Nephron (organoid): ENCODE measurements at regions not wholly inside any gene's neighbourhood (a gene's known extent, or its start where the extent isn't known, plus 50 kb on each side); places are given as distances from the start of the nearest gene placed in this dataset.

Experiments
- H3K27ac Mint-ChIP-seq, 3 experiments: 2 replicates each; pipeline ENCODE4 v1.8.0; 2020; ENCODE audit warnings: mixed read lengths in 3 of 3, mild to moderate bottlenecking in 2 of 3, moderate library complexity in 1 of 3
- H3K27me3 Mint-ChIP-seq: 2 replicates; pipeline ENCODE4 v1.8.0; 2021; ENCODE audit warnings: low read depth, mild to moderate bottlenecking, moderate library complexity, mixed read lengths
- H3K36me3 Mint-ChIP-seq: 2 replicates; pipeline ENCODE4 v1.8.0; 2020; ENCODE audit warnings: low read depth, mixed read lengths
- H3K4me1 Mint-ChIP-seq: 2 replicates; pipeline ENCODE4 v1.8.0; 2020; ENCODE audit warnings: mixed read lengths
- H3K4me3 Mint-ChIP-seq, 3 experiments: 2 replicates each; pipeline ENCODE4 v1.8.0; 2020; ENCODE audit warnings: mild to moderate bottlenecking in 3 of 3, mixed read lengths in 3 of 3, moderate library complexity in 2 of 3
- H3K9me3 Mint-ChIP-seq: 2 replicates; pipeline ENCODE4 v1.8.0; 2020; ENCODE audit warnings: mixed read lengths
- CTCF ChIP-seq, 3 experiments: fragments of 200-600 bp; sonication (generic); IDR thresholded peaks; one replicate each; pipeline ENCODE4 v1.5.0; 2021; ENCODE audit warnings: antibody characterized with exemption in 3 of 3; ENCODE audit not compliant: unreplicated experiment in 3 of 3

DNA sequence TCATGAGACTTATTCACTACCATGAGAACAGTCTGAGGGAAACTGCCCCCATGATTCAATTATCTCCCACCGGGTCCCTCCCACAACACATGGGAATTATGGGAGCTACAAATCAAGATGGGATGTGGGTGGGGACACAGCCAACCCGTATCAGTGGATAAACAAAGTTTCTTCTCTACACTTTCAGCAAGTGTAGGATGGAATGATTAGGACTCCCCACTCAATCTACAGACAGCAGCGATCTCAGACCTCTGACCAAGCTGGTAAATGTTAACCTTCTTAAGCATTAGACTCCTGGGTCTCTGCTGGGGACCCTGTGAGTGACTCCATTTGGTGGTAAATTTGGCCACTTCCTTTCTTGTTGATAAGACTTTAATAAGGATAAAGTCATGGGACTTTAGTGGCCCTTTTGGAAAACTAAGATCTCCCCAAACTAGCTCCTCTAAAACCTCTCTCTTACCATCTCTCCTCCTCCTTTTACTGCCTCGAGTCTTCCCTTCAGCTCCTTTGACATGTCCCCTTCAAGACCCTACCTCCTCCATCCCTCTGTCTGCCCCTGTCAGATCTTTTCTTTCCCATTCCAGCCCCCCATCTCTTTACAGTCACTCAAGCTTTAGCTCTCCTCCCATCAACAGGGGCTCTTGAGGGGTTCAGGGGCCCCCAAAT lies 71.9 kb downstream of the MYL12B start:
- Mint-ChIP-seq H3K27me3 (no peaks in the 10 kb centered on the region), H3K4me3 (no peak overlapping the region), H3K36me3 (no peaks in the 10 kb centered on the region), H3K4me1 (peaks cover 8% of the 10 kb centered on the region), H3K9me3 (no peaks in the 10 kb centered on the region), H3K27ac (no peak overlapping the region)
- TF ChIP-seq CTCF (IDR thresholded peaks at IDR 0.05; ENCODE audit: unreplicated experiment in 3 of 3), result no peak

GRCh38 chr18:3340015-3340681 lies 78.2 kb downstream of the MYL12B start:
- Mint-ChIP-seq H3K27ac (peak overlapping the region in 1 of 3 experiments; percentile 39), H3K9me3 (peaks cover 2% of the 10 kb centered on the region), H3K4me3 (no peak overlapping the region), H3K27me3 (no peaks in the 10 kb centered on the region), H3K36me3 (peaks cover 6% of the 10 kb centered on the region), H3K4me1 (peaks cover 8% of the 10 kb centered on the region)
- TF ChIP-seq CTCF (IDR thresholded peaks at IDR 0.05; ENCODE audit: unreplicated experiment in 3 of 3), result no peak

DNA sequence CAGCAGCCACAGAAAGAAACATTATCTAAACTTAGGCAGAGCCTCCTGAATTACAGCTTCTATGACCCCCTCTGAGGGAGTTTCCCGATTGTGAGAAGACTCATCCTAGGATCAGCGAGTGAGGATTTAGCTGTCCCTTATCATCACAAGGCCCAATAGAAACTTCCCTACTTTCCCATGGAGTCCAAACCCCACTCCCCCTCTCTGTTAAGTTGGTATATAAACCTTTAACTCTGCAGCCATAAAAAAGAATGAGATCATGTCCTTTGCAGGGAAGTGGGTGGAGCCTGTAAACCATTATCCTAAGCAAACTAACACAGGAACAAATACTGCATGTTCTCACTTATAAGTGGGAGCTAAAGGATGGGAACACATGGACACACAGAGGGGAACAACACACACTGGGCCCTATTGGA lies 78.8 kb downstream of the MYL12B start:
- Mint-ChIP-seq H3K4me3 (no peak overlapping the region), H3K36me3 (peaks cover 6% of the 10 kb centered on the region), H3K27ac (peak overlapping the region; percentile 39 to 66 (median 44)), H3K9me3 (peaks cover 2% of the 10 kb centered on the region), H3K4me1 (peaks cover 12% of the 10 kb centered on the region), H3K27me3 (no peaks in the 10 kb centered on the region)
- no peak for TF ChIP-seq CTCF (IDR thresholded peaks at IDR 0.05; ENCODE audit: unreplicated experiment in 3 of 3)

DNA sequence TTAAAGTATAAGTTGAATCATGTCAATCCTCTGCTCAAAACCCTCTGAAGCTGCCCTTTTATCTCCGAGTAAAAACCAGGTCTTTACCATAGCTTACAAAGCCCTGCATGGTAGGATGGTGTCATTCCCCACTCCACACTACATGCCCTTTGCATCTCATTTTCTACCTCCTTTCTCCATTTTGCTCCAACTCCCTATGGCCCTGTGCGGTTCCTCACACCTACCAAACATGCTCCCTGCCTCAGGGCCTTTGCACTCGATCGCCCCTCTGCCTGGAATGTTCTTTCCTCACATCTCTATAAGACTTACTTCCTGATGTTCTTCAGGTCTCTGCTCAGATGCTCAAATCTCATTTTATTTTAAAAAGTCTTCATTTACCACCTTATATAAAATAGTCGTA lies 80.7 kb downstream of the MYL12B start:
- Mint-ChIP-seq H3K36me3 (peaks cover 6% of the 10 kb centered on the region), H3K4me1 (peaks cover 19% of the 10 kb centered on the region), H3K9me3 (peaks cover 2% of the 10 kb centered on the region), H3K27ac (no peak overlapping the region), H3K4me3 (no peak overlapping the region), H3K27me3 (no peaks in the 10 kb centered on the region)
- no peak for TF ChIP-seq CTCF (IDR thresholded peaks at IDR 0.05; ENCODE audit: unreplicated experiment in 3 of 3)

DNA sequence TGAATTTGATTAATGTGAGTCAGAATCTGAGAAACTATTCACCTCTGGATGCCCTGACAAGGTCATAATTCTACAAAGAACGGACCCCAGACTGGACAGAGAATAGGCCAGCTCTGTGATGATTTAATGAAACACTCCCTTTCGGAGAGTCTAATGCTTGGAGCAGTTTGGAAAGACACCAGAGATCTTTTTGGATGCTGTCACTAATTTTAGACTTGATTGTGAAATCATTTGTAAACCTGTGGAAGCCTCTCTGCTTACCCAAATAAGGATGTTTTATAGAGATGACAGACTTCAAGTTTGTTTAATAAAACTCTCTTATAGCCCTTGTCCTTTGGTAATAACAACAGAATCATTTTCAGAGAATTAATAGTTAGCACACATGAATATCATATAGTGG lies 83.5 kb downstream of the MYL12B start:
- H3K27ac Mint-ChIP-seq, result peak overlapping the region in 2 of 3 experiments; percentile 89
- H3K4me1 Mint-ChIP-seq, result peaks cover 19% of the 10 kb centered on the region
- H3K27me3 Mint-ChIP-seq, result peaks cover 7% of the 10 kb centered on the region
- H3K36me3 Mint-ChIP-seq, result peaks cover 6% of the 10 kb centered on the region
- peaks cover 2% of the 10 kb centered on the region for H3K9me3 Mint-ChIP-seq
- TF ChIP-seq CTCF (IDR thresholded peaks at IDR 0.05; ENCODE audit: unreplicated experiment in 3 of 3), result no peak
- no peak overlapping the region for H3K4me3 Mint-ChIP-seq

GRCh38 chr18:3345885-3346284 lies 84.0 kb downstream of the MYL12B start:
- Mint-ChIP-seq H3K27ac (peak overlapping the region; percentile 13 to 89 (median 89)), H3K4me1 (peaks cover 19% of the 10 kb centered on the region), H3K9me3 (peaks cover under 1% of the 10 kb centered on the region), H3K36me3 (peaks cover 6% of the 10 kb centered on the region), H3K27me3 (peaks cover 7% of the 10 kb centered on the region), H3K4me3 (no peak overlapping the region)
- no peak for TF ChIP-seq CTCF (IDR thresholded peaks at IDR 0.05; ENCODE audit: unreplicated experiment in 3 of 3)
